Neutrophil (primary cell): ENCODE measurements at regions not wholly inside any gene's neighbourhood (a gene's known extent, or its start where the extent isn't known, plus 50 kb on each side); places are given as distances from the start of the nearest gene placed in this dataset.

ENCODE experiments used
- H3K27ac ChIP-seq: fragments of 200-600 bp; sonication (generic); 2 replicates; pipeline ENCODE4 v1.5.1; 2016; ENCODE audit warnings: mild to moderate bottlenecking, moderate library complexity
- H3K27me3 ChIP-seq: fragments of 200-600 bp; sonication (generic); 2 replicates; pipeline ENCODE4 v1.6.0; 2016; ENCODE audit warnings: mild to moderate bottlenecking
- H3K36me3 ChIP-seq: fragments of 200-600 bp; sonication (generic); 2 replicates; pipeline ENCODE4 v1.5.1; 2017
- H3K4me1 ChIP-seq, 2 experiments: fragments of 200-600 bp in 1 of 2; sonication (generic) in 1 of 2; 1 replicate in 1 of 2; 2 replicates in 1 of 2; pipeline versions ENCODE4 v1.5.1 to v1.6.1; 2013 to 2016; ENCODE audit warnings: low read depth in 1 of 2, low read length in 1 of 2, mild to moderate bottlenecking in 1 of 2, moderate library complexity in 1 of 2; ENCODE audit not compliant: control insufficient read depth in 1 of 2, insufficient read depth in 1 of 2
- H3K4me3 ChIP-seq, 2 experiments: fragments of 200-600 bp in 1 of 2; sonication (generic) in 1 of 2; 1 replicate in 1 of 2; 2 replicates in 1 of 2; pipeline ENCODE4 v1.5.1; 2013 to 2016; ENCODE audit warnings: low read depth in 1 of 2, low read length in 1 of 2, mild to moderate bottlenecking in 1 of 2, moderate library complexity in 1 of 2
- H3K9me3 ChIP-seq: fragments of 200-600 bp; sonication (generic); 2 replicates; pipeline ENCODE4 v1.5.1; 2016
- CTCF ChIP-seq: fragments of 200-600 bp; sonication (generic); IDR thresholded peaks from 2 replicates; pipeline ENCODE4 v1.5.1; 2016; ENCODE audit warnings: antibody characterized with exemption

- H3K4me1 ChIP-seq, result no peaks in the 10 kb centered on the region
Measured at GRCh38 chr9:75718677-75719076, 171.8 kb upstream of the PCSK5 start.

GRCh38 chr9:75728391-75728790, 162.1 kb upstream of the PCSK5 start:
- no peak for TF ChIP-seq CTCF
- H3K4me3 ChIP-seq, result no peak overlapping the region
- H3K27ac ChIP-seq, result no peak overlapping the region
- no peaks in the 10 kb centered on the region for H3K36me3 ChIP-seq
- no peaks in the 10 kb centered on the region for H3K4me1 ChIP-seq
- no peaks in the 10 kb centered on the region for H3K9me3 ChIP-seq
- H3K27me3 ChIP-seq, result no peaks in the 10 kb centered on the region

More at GRCh38 chr9:75718677-75719076, 171.8 kb upstream of the PCSK5 start:
- Histone ChIP-seq H3K4me3 (no peak overlapping the region), H3K27ac (no peak overlapping the region), H3K36me3 (no peaks in the 10 kb centered on the region), H3K27me3 (no peaks in the 10 kb centered on the region), H3K9me3 (no peaks in the 10 kb centered on the region)
- no peak for TF ChIP-seq CTCF

- H3K4me3 ChIP-seq, result no peak overlapping the region
- H3K4me1 ChIP-seq, result no peaks in the 10 kb centered on the region
- no peak overlapping the region for H3K27ac ChIP-seq
- no peaks in the 10 kb centered on the region for H3K27me3 ChIP-seq
- no peaks in the 10 kb centered on the region for H3K36me3 ChIP-seq
- no peak for TF ChIP-seq CTCF
- H3K9me3 ChIP-seq, result no peaks in the 10 kb centered on the region
Measured at GRCh38 chr9:75734802-75735201, 155.7 kb upstream of the PCSK5 start.

- H3K9me3 ChIP-seq, result no peaks in the 10 kb centered on the region
- no peak for TF ChIP-seq CTCF
- H3K36me3 ChIP-seq, result no peaks in the 10 kb centered on the region
- no peak overlapping the region for H3K27ac ChIP-seq
- H3K4me3 ChIP-seq, result no peak overlapping the region
- H3K4me1 ChIP-seq, result no peaks in the 10 kb centered on the region
- no peaks in the 10 kb centered on the region for H3K27me3 ChIP-seq
Measured at GRCh38 chr9:75739884-75740611, 150.4 kb upstream of the PCSK5 start.

GRCh38 chr9:75743855-75744254, 146.6 kb upstream of the PCSK5 start:
- H3K36me3 ChIP-seq, result no peaks in the 10 kb centered on the region
- no peak overlapping the region for H3K27ac ChIP-seq
- no peaks in the 10 kb centered on the region for H3K9me3 ChIP-seq
- no peak for TF ChIP-seq CTCF
- H3K4me1 ChIP-seq, result no peaks in the 10 kb centered on the region
- no peaks in the 10 kb centered on the region for H3K27me3 ChIP-seq
- H3K4me3 ChIP-seq, result no peak overlapping the region
